ENCODE measurements at regions not wholly inside any gene's neighbourhood (a gene's known extent, or its start where the extent isn't known, plus 50 kb on each side); places are given as distances from the start of the nearest gene placed in this dataset.

- ChIA-PET CTCF (no interaction called here), POLR2A (no interaction called here)
- H3K9ac ChIP-seq, result no peak overlapping the region
Measured at GRCh38 chr14:31945701-31946100, 131.4 kb upstream of the ARHGAP5 start.

DNA sequence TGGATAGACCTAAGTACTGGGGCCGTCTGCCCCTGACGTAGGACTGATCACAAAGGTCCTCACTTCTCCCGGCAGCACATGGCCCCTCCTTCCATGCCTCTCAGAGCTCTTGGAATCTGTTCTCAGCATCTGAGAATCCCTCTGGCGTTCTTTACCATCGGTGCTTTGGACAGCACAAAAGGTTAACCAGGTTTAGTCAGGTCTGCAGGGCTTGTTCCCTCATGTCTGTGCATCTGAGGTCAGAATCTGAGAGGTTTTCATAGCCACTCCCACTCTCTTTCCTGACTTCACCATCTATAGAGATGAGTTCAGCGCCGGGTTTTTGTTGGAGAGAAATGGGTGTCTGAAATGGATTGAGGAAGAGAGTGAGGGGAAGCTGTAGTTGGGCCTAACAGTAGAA is 130.0 kb upstream of the ARHGAP5 start:
- ChIA-PET POLR2A (no interaction called here), CTCF (no interaction called here)
- Histone ChIP-seq H3K9me3 (no peaks in the 10 kb centered on the region), H3K27ac (ENCODE audit: low read depth in 2 of 2, low read length in 1 of 2) (no peak overlapping the region), H3K27me3 (ENCODE audit: insufficient read depth) (no peaks in the 10 kb centered on the region), H3K4me2 (no peak overlapping the region), H3K9me2 (no peaks in the 10 kb centered on the region), H3F3A (replicated peaks; ENCODE audit: insufficient read depth) (no peaks in the 10 kb centered on the region), H4K20me1 (ENCODE audit: insufficient read depth) (no peaks in the 10 kb centered on the region), H3K4me3 (ENCODE audit: low read depth in 2 of 2, low read length in 1 of 2) (no peak overlapping the region), H3K4me1 (ENCODE audit: control insufficient read depth in 1 of 2, insufficient read depth in 2 of 2, low read depth in 1 of 2, low read length in 1 of 2) (peaks cover 3 to 27% of the 10 kb centered on the region in 2 experiments; a peak in 2 of 4 replicates), H2AFZ (ENCODE audit: low read depth) (no peak overlapping the region), H3K36me3 (replicated peaks in 1 of 2; ENCODE audit: control insufficient read depth in 1 of 2, insufficient read depth in 2 of 2, low read length in 1 of 2) (no peaks in the 10 kb centered on the region), H3K79me2 (ENCODE audit: insufficient read depth) (no peaks in the 10 kb centered on the region), H3K9ac (no peak overlapping the region)
- TF ChIP-seq, protein P1, sequence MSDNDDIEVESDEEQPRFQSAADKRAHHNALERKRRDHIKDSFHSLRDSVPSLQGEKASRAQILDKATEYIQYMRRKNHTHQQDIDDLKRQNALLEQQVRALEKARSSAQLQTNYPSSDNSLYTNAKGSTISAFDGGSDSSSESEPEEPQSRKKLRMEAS (IDR thresholded peaks at IDR 0.05; ENCODE audit: low read depth), result no peak
- TF ChIP-seq, protein P2, sequence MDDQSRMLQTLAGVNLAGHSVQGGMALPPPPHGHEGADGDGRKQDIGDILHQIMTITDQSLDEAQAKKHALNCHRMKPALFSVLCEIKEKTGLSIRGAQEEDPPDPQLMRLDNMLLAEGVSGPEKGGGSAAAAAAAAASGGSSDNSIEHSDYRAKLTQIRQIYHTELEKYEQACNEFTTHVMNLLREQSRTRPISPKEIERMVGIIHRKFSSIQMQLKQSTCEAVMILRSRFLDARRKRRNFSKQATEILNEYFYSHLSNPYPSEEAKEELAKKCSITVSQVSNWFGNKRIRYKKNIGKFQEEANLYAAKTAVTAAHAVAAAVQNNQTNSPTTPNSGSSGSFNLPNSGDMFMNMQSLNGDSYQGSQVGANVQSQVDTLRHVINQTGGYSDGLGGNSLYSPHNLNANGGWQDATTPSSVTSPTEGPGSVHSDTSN (IDR thresholded peaks at IDR 0.05), result no peak
- no peak for TF ChIP-seq TEAD4 (IDR thresholded peaks at IDR 0.05; ENCODE audit: borderline replicate concordance, insufficient read depth)
- TF ChIP-seq CHD2 (IDR thresholded peaks at IDR 0.05; ENCODE audit: low read length, partially characterized antibody), result no peak
- no peak for TF ChIP-seq FOXM1 (IDR thresholded peaks at IDR 0.05; ENCODE audit: low read depth)
- TF ChIP-seq RAD21 (IDR thresholded peaks at IDR 0.05; ENCODE audit: low read length), result no peak
- TF ChIP-seq TAF1 (IDR thresholded peaks at IDR 0.05; ENCODE audit: borderline replicate concordance, low read depth, low read length), result no peak
- WGBS (ENCODE audit: low lambda C conversion rate), result 90% methylated on average over 7 of the region's 7 CpGs
- DNase-seq, result no peak

More at GRCh38 chr14:31945701-31946100, 131.4 kb upstream of the ARHGAP5 start:
- 86% methylated on average over 6 of the region's 6 CpGs for WGBS (ENCODE audit: low lambda C conversion rate)
- H3K27me3 ChIP-seq (ENCODE audit: insufficient read depth), result no peaks in the 10 kb centered on the region
- H3K4me2 ChIP-seq, result no peak overlapping the region
- H2AFZ ChIP-seq (ENCODE audit: low read depth), result no peak overlapping the region
- no peak overlapping the region for H3K4me3 ChIP-seq (ENCODE audit: low read depth in 2 of 2, low read length in 1 of 2)
- H3K27ac ChIP-seq (ENCODE audit: low read depth in 2 of 2, low read length in 1 of 2), result no peak overlapping the region
- H3K9me3 ChIP-seq, result no peaks in the 10 kb centered on the region
- no peaks in the 10 kb centered on the region for H3K9me2 ChIP-seq
- DNase-seq, result no peak
- H4K20me1 ChIP-seq (ENCODE audit: insufficient read depth), result no peaks in the 10 kb centered on the region
- H3K79me2 ChIP-seq (ENCODE audit: insufficient read depth), result no peaks in the 10 kb centered on the region
- TF ChIP-seq FOSL2 (IDR thresholded peaks at IDR 0.05; ENCODE audit: borderline replicate concordance, low read depth) (no peak), RFX5 (IDR thresholded peaks at IDR 0.05; ENCODE audit: low read length) (no peak), FOXJ3 (CRISPR knock-in tag; IDR thresholded peaks at IDR 0.05) (no peak), EZH2phosphoT487 (IDR thresholded peaks at IDR 0.05; ENCODE audit: borderline replicate concordance, low read depth) (no peak), MXI1 (IDR thresholded peaks at IDR 0.05; ENCODE audit: low read depth, low read length) (no peak), POLR2AphosphoS5 (IDR thresholded peaks at IDR 0.05; ENCODE audit: low read depth, low read length) (no peak), RCOR1 (IDR thresholded peaks at IDR 0.05; ENCODE audit: low read length) (no peak), RXRA (IDR thresholded peaks at IDR 0.05; ENCODE audit: borderline replicate concordance, low read depth) (no peak), NRF1 (IDR thresholded peaks at IDR 0.05; ENCODE audit: low read depth, low read length) (no peak), GATA2 (CRISPR knock-in tag; IDR thresholded peaks at IDR 0.05) (no peak), ELF1 (IDR thresholded peaks at IDR 0.05) (no peak), SIN3A (IDR thresholded peaks at IDR 0.05; ENCODE audit: borderline replicate concordance, low read depth, low read length) (no peak)
- TF ChIP-seq, protein P1 (IDR thresholded peaks at IDR 0.05; ENCODE audit: low read depth), result no peak
- TF ChIP-seq, protein P3, sequence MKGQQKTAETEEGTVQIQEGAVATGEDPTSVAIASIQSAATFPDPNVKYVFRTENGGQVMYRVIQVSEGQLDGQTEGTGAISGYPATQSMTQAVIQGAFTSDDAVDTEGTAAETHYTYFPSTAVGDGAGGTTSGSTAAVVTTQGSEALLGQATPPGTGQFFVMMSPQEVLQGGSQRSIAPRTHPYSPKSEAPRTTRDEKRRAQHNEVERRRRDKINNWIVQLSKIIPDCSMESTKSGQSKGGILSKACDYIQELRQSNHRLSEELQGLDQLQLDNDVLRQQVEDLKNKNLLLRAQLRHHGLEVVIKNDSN (IDR thresholded peaks at IDR 0.05; ENCODE audit: borderline replicate concordance, low read depth), result no peak
- no peaks in the 10 kb centered on the region for H3F3A ChIP-seq (replicated peaks; ENCODE audit: insufficient read depth)
- no peaks in the 10 kb centered on the region for H3K36me3 ChIP-seq (replicated peaks in 1 of 2; ENCODE audit: control insufficient read depth in 1 of 2, insufficient read depth in 2 of 2, low read length in 1 of 2)
- H3K4me1 ChIP-seq (ENCODE audit: control insufficient read depth in 1 of 2, insufficient read depth in 2 of 2, low read depth in 1 of 2, low read length in 1 of 2), result peaks cover 0 to 21% of the 10 kb centered on the region in 2 experiments; a peak in 2 of 4 replicates
